ENCODE measurements at regions not wholly inside any gene's neighbourhood (a gene's known extent, or its start where the extent isn't known, plus 50 kb on each side); places are given as distances from the start of the nearest gene placed in this dataset.

- TF ChIP-seq ZNF274 (IDR thresholded peaks at IDR 0.05; ENCODE audit: low read depth, low read length) (no peak), SUZ12 (IDR thresholded peaks at IDR 0.05; ENCODE audit: extremely low read depth, insufficient read depth, insufficient read length) (no peak), YY1 (IDR thresholded peaks at IDR 0.05; ENCODE audit: insufficient read depth, insufficient read length) (no peak)
- Histone ChIP-seq H3K9me3 (ENCODE audit: insufficient read depth, low read length) (peaks cover 7% of the 10 kb centered on the region; the same call in 1 of the 2 replicates), H3K36me3 (ENCODE audit: insufficient read depth, insufficient read length, low read length) (no peaks in the 10 kb centered on the region), H3K4me1 (ENCODE audit: insufficient read depth, insufficient read length) (no peaks in the 10 kb centered on the region), H3K4me3 (ENCODE audit: insufficient read length, low read depth) (no peak overlapping the region), H3K27me3 (ENCODE audit: insufficient read depth, insufficient read length) (no peaks in the 10 kb centered on the region), H3K9ac (ENCODE audit: insufficient read length, low read depth) (no peak overlapping the region)
- DNase-seq (ENCODE audit: low read depth, low spot score): no peak
These were observed 221.6 kb upstream of the HS3ST5 start for GRCh38 chr6:114564302-114564933.

DNA sequence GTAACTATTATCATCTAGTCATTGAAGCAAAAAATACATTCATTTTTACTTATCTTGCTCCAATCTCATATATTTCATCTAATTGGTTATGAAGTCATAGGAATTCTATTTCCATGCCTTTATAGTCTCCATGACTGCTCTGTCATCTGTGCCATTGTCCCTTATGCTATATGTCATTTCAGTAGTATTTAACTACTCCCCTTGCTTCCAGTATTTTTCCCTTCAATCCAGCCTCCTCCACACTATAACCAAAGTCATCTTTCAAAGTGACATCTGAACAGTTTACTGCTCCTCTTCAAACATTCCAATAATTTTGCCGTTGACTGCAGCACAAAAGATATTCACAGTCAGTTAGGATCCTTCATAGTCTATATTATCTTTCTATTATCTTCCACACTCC is 216.6 kb upstream of the HS3ST5 start:
- Histone ChIP-seq H3K36me3 (ENCODE audit: insufficient read depth, insufficient read length, low read length) (no peaks in the 10 kb centered on the region), H3K4me1 (ENCODE audit: insufficient read depth, insufficient read length) (no peaks in the 10 kb centered on the region), H3K9me3 (ENCODE audit: insufficient read depth, low read length) (0 out of 2 replicates have a peak, but pooled peaks cover 2% of the 10 kb centered on the region), H3K27me3 (ENCODE audit: insufficient read depth, insufficient read length) (no peaks in the 10 kb centered on the region), H3K4me3 (ENCODE audit: insufficient read length, low read depth) (no peak overlapping the region), H3K9ac (ENCODE audit: insufficient read length, low read depth) (no peak overlapping the region)
- TF ChIP-seq YY1 (IDR thresholded peaks at IDR 0.05; ENCODE audit: insufficient read depth, insufficient read length) (no peak), ZNF274 (IDR thresholded peaks at IDR 0.05; ENCODE audit: low read depth, low read length) (no peak), SUZ12 (IDR thresholded peaks at IDR 0.05; ENCODE audit: extremely low read depth, insufficient read depth, insufficient read length) (no peak)
- DNase-seq (ENCODE audit: low read depth, low spot score): no peak

DNA sequence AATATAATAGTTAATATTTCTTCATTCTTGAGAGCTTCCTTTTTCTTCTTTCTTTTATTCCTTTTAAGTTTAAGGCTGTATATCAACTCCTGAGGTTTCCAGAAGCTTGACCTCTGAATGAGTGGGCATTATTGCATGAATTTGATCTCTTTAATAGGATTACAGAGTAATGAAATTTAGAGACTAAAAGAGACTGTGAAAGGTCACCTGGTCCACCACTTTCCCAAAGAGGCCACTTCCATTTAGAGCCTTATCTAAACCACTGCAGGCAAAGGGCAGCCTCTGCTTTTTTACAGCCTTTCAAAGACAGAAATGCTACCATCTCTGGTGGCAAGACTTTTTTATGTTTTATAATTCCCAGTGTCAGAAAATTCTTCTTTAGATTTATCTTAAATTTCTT is 215.3 kb upstream of the HS3ST5 start:
- H3K9me3 ChIP-seq (ENCODE audit: insufficient read depth, low read length): no peaks in the 10 kb centered on the region
- no peaks in the 10 kb centered on the region for H3K36me3 ChIP-seq (ENCODE audit: insufficient read depth, insufficient read length, low read length)
- no peak overlapping the region for H3K9ac ChIP-seq (ENCODE audit: insufficient read length, low read depth)
- no peak overlapping the region for H3K4me3 ChIP-seq (ENCODE audit: insufficient read length, low read depth)
- no peak for DNase-seq (ENCODE audit: low read depth, low spot score)
- TF ChIP-seq SUZ12 (IDR thresholded peaks at IDR 0.05; ENCODE audit: extremely low read depth, insufficient read depth, insufficient read length): no peak
- no peak for TF ChIP-seq ZNF274 (IDR thresholded peaks at IDR 0.05; ENCODE audit: low read depth, low read length)
- TF ChIP-seq YY1 (IDR thresholded peaks at IDR 0.05; ENCODE audit: insufficient read depth, insufficient read length): no peak
- H3K27me3 ChIP-seq (ENCODE audit: insufficient read depth, insufficient read length): no peaks in the 10 kb centered on the region
- no peaks in the 10 kb centered on the region for H3K4me1 ChIP-seq (ENCODE audit: insufficient read depth, insufficient read length)

GRCh38 chr6:114556846-114557488 is 214.1 kb upstream of the HS3ST5 start:
- Histone ChIP-seq H3K36me3 (ENCODE audit: insufficient read depth, insufficient read length, low read length) (no peaks in the 10 kb centered on the region), H3K9ac (ENCODE audit: insufficient read length, low read depth) (no peak overlapping the region), H3K4me3 (ENCODE audit: insufficient read length, low read depth) (no peak overlapping the region), H3K9me3 (ENCODE audit: insufficient read depth, low read length) (no peaks in the 10 kb centered on the region), H3K4me1 (ENCODE audit: insufficient read depth, insufficient read length) (no peaks in the 10 kb centered on the region), H3K27me3 (ENCODE audit: insufficient read depth, insufficient read length) (no peaks in the 10 kb centered on the region)
- TF ChIP-seq SUZ12 (IDR thresholded peaks at IDR 0.05; ENCODE audit: extremely low read depth, insufficient read depth, insufficient read length) (no peak), ZNF274 (IDR thresholded peaks at IDR 0.05; ENCODE audit: low read depth, low read length) (no peak), YY1 (IDR thresholded peaks at IDR 0.05; ENCODE audit: insufficient read depth, insufficient read length) (no peak)
- DNase-seq (ENCODE audit: low read depth, low spot score): no peak

- H3K9ac ChIP-seq (ENCODE audit: insufficient read length, low read depth): no peak overlapping the region
- no peak for DNase-seq (ENCODE audit: low read depth, low spot score)
- no peaks in the 10 kb centered on the region for H3K4me1 ChIP-seq (ENCODE audit: insufficient read depth, insufficient read length)
- no peaks in the 10 kb centered on the region for H3K36me3 ChIP-seq (ENCODE audit: insufficient read depth, insufficient read length, low read length)
- H3K27me3 ChIP-seq (ENCODE audit: insufficient read depth, insufficient read length): no peaks in the 10 kb centered on the region
- TF ChIP-seq ZNF274 (IDR thresholded peaks at IDR 0.05; ENCODE audit: low read depth, low read length) (no peak), SUZ12 (IDR thresholded peaks at IDR 0.05; ENCODE audit: extremely low read depth, insufficient read depth, insufficient read length) (no peak), YY1 (IDR thresholded peaks at IDR 0.05; ENCODE audit: insufficient read depth, insufficient read length) (no peak)
- no peaks in the 10 kb centered on the region for H3K9me3 ChIP-seq (ENCODE audit: insufficient read depth, low read length)
- no peak overlapping the region for H3K4me3 ChIP-seq (ENCODE audit: insufficient read length, low read depth)
These were observed 207.5 kb upstream of the HS3ST5 start for GRCh38 chr6:114550316-114550715.

- no peak for TF ChIP-seq YY1 (IDR thresholded peaks at IDR 0.05; ENCODE audit: insufficient read depth, insufficient read length)
- no peak for TF ChIP-seq ZNF274 (IDR thresholded peaks at IDR 0.05; ENCODE audit: low read depth, low read length)
- TF ChIP-seq SUZ12 (IDR thresholded peaks at IDR 0.05; ENCODE audit: extremely low read depth, insufficient read depth, insufficient read length): no peak
- DNase-seq (ENCODE audit: low read depth, low spot score): no peak
- Histone ChIP-seq H3K4me3 (ENCODE audit: insufficient read length, low read depth) (no peak overlapping the region), H3K9me3 (ENCODE audit: insufficient read depth, low read length) (no peaks in the 10 kb centered on the region), H3K9ac (ENCODE audit: insufficient read length, low read depth) (no peak overlapping the region), H3K36me3 (ENCODE audit: insufficient read depth, insufficient read length, low read length) (no peaks in the 10 kb centered on the region), H3K4me1 (ENCODE audit: insufficient read depth, insufficient read length) (no peaks in the 10 kb centered on the region), H3K27me3 (ENCODE audit: insufficient read depth, insufficient read length) (no peaks in the 10 kb centered on the region)
These were observed 200.9 kb upstream of the HS3ST5 start for GRCh38 chr6:114543696-114544095.

DNA sequence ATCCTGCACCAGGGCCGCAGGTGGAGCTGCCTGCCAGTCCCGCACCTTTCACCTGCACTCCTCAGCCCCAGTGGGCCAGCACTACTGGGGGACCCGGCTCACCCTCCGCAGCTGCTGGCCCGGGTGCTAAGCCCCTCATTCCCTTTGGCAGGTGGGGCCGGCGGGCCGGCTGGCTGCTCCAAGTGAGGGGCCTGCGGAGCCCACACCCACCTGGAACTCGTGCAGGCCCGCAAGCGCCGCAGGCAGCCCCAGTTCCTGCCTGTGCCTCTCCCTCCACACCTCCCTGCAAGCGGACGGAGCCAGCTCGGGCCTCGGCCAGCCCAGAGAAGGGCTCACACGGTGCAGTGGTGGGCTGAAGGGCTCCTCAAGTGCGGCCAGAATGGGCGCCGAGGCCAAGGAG is 199.0 kb upstream of the HS3ST5 start:
- no peaks in the 10 kb centered on the region for H3K4me1 ChIP-seq (ENCODE audit: insufficient read depth, insufficient read length)
- H3K4me3 ChIP-seq (ENCODE audit: insufficient read length, low read depth): no peak overlapping the region
- TF ChIP-seq SUZ12 (IDR thresholded peaks at IDR 0.05; ENCODE audit: extremely low read depth, insufficient read depth, insufficient read length) (no peak), YY1 (IDR thresholded peaks at IDR 0.05; ENCODE audit: insufficient read depth, insufficient read length) (no peak), ZNF274 (IDR thresholded peaks at IDR 0.05; ENCODE audit: low read depth, low read length) (no peak)
- no peaks in the 10 kb centered on the region for H3K36me3 ChIP-seq (ENCODE audit: insufficient read depth, insufficient read length, low read length)
- no peak overlapping the region for H3K9ac ChIP-seq (ENCODE audit: insufficient read length, low read depth)
- DNase-seq (ENCODE audit: low read depth, low spot score): no peak
- no peaks in the 10 kb centered on the region for H3K9me3 ChIP-seq (ENCODE audit: insufficient read depth, low read length)
- no peaks in the 10 kb centered on the region for H3K27me3 ChIP-seq (ENCODE audit: insufficient read depth, insufficient read length)
